ENCODE measurements at regions not wholly inside any gene's neighbourhood (a gene's known extent, or its start where the extent isn't known, plus 50 kb on each side); places are given as distances from the start of the nearest gene placed in this dataset.

GRCh38 chr6:901696-902460 lies 208.9 kb upstream of the EXOC2 start (continued):
- TF ChIP-seq HIC1 (tag by site-specific recombination; IDR thresholded peaks at IDR 0.05) (no peak), ZNF341 (tag by site-specific recombination; IDR thresholded peaks at IDR 0.05; ENCODE audit: low read depth) (no peak), ZNF404 (tag by site-specific recombination; IDR thresholded peaks at IDR 0.05) (no peak), ZNF473 (tag by site-specific recombination; IDR thresholded peaks at IDR 0.05) (no peak), ZNF18 (tag by site-specific recombination; IDR thresholded peaks at IDR 0.05) (no peak), ZNF529 (tag by site-specific recombination; IDR thresholded peaks at IDR 0.05; ENCODE audit: insufficient replicate concordance) (no peak), ZNF433 (tag by site-specific recombination; IDR thresholded peaks at IDR 0.05; ENCODE audit: low read depth) (no peak)

- H3K36me3 ChIP-seq (ENCODE audit: control insufficient read depth in 2 of 2, insufficient read depth in 1 of 2, low read length in 2 of 2): no peaks in the 10 kb centered on the region
- TF ChIP-seq ZSCAN23 (tag by site-specific recombination; IDR thresholded peaks at IDR 0.05) (no peak), RBAK (tag by site-specific recombination; IDR thresholded peaks at IDR 0.05) (no peak), ZNF792 (tag by site-specific recombination; IDR thresholded peaks at IDR 0.05) (no peak), ZNF670 (tag by site-specific recombination; IDR thresholded peaks at IDR 0.05; ENCODE audit: low read depth) (no peak), ZBTB26 (tag by site-specific recombination; optimal IDR thresholded peaks at IDR 0.05) (no peak), ZNF791 (tag by site-specific recombination; IDR thresholded peaks at IDR 0.05) (no peak), GLI2 (tag by site-specific recombination; IDR thresholded peaks at IDR 0.05; ENCODE audit: borderline replicate concordance, low read depth) (no peak), ZNF423 (tag by site-specific recombination; IDR thresholded peaks at IDR 0.05) (no peak), ZBTB11 (tag by site-specific recombination; conservative IDR thresholded peaks at IDR 0.05; ENCODE audit: low read depth) (no peak)
- H3K4me3 ChIP-seq (ENCODE audit: low read depth, low read length): no peak overlapping the region
- H3K4me1 ChIP-seq (ENCODE audit: control insufficient read depth, insufficient read depth, low read length): no peaks in the 10 kb centered on the region
- H3K27ac ChIP-seq (ENCODE audit: extremely low read depth, low read depth, low read length): no peak overlapping the region
- ChIA-PET POLR2A (no interaction called here), CTCF (interaction anchor here (1.9 kb wide), 1 partner anchor 104 kb away, joined by 10 read pairs; no protein-coding TSS in a partner anchor)
- H3K9me3 ChIP-seq (ENCODE audit: control insufficient read depth, insufficient read depth, low read depth, low read length): no peaks in the 10 kb centered on the region
Measured at GRCh38 chr6:900716-901605, 208.0 kb upstream of the EXOC2 start.
